GM19025 (cell line): ENCODE measurements at regions not wholly inside any gene's neighbourhood (a gene's known extent, or its start where the extent isn't known, plus 50 kb on each side); places are given as distances from the start of the nearest gene placed in this dataset.
"Not testable (repeated sequence)": the region's sequence is repeated elsewhere in the genome, so short reads cannot be mapped to it uniquely, and the experiment has no call there.

Experiments
- ATAC-seq: cut with Tn5 transposase; IDR thresholded peaks from one replicate; pipeline ENCODE4 v1.9.1; 2021; ENCODE audit warnings: mild to moderate bottlenecking, low read depth, moderate library complexity; ENCODE audit not compliant: unreplicated experiment

DNA sequence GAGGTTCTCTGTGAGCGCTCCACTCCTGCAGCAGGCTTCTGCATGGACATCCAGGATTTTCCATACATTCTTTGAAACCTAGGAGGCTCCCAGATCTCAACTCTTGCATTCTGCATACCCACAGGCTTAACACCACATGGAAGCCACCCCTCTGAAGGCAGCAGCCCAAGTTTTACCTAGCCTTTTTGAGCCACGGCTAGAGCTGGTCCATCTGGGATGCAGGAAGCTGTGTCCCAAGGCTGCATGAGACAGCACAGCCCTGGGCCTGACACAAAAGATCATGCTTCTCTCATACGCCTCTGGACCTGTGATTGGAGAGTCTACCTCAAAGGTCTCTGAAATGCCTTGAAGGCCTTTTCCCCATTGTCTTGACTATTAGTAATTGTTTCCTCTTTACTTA lies 53.6 kb upstream of the RPRM start:
- no peak for ATAC-seq

DNA sequence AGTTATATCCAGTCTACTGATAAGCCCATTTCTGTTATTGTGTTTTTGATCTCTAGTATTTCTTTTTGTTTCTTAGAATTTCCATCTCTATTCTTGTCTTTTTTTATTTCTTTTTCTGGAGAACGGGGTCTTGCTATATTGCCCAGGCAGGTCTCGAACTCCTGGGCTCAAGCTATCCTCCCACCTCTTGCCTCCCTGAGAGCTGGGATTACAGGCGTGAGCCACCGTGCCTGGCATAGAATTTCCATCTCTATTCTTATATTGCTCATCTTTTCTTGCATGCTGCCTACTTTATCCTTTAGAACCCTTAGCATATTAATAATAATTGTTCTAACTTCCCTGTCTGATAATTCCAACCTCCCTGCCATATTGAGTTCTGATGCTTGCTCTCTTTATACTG lies 55.2 kb upstream of the RPRM start:
- not testable (repeated sequence) for ATAC-seq

DNA sequence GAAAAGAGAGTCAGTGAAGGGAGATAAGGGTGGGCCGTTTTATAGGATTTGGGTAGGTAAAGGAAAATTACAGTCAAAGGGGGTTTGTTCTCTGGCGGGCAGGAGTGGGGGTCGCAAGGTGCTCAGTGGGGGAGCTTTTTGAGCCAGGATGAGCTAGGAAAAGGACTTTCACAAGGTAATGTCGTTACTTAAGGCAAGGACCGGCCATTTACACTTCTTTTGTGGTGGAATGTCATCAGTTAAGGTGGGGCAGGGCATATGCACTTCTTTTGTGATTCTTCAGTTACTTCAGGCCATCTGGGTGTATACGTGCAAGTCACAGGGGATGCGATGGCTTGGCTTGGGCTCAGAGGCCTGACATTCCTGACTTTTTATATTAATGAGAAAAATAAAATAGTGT lies 56.0 kb upstream of the RPRM start:
- not testable (repeated sequence) for ATAC-seq

DNA sequence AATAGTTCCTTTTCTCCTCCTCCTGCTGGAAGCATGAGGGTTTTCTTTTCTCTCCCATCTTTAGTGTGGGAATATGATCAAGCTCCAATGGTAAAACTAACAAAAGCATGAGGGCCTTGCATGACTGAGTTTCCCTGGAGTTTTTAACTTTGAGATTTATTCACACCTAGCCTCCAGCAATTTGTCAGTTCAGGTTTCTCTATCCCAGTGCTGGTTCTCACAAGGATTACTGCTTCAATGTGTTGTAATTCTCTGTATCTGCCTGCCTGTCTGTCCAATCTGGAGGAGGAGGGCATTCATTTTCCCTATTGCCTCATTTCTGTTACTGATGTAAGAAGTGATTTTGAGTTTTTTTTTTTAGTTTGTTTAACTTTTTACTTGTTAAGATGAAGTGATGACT lies 57.6 kb upstream of the RPRM start:
- no peak for ATAC-seq

DNA sequence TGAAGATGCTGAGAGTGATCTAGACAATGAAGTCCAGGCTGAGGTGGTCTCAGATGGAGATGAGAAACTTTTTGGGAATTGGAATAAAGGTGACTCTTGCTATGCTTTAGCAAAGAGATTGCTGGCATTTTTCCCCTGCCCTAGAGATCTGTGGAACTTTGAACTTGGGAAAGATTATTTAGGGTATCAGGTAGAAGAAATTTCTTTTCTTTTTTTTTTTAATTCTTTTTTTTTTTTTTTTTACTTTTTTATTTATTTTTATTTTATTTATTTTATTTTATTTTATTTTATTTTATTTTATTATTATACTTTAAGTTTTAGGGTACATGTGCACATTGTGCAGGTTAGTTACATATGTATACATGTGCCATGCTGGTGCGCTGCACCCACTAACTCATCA lies 59.5 kb upstream of the RPRM start:
- ATAC-seq, result not testable (repeated sequence)

DNA sequence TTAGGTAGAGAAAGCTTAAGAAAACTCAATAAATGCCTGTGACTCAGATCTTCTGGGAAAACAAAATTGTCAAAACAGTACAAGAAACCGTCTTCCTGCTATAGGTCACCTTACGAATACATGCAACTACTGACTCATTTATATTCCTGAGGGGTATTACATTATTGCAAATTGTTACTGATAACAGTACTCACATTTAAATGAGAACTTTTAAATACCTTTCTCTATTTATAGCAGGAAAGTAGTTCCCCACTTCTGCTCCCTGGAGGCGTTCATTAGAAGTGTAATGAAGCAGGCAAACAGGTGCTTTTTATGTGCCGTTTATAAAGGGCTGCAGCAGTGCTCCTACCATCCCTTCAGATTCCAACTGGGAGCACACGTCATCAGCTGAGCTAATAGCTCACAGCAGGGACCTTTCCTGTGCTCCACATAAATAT lies 65.1 kb upstream of the RPRM start:
- peak; percentile 58 for ATAC-seq

DNA sequence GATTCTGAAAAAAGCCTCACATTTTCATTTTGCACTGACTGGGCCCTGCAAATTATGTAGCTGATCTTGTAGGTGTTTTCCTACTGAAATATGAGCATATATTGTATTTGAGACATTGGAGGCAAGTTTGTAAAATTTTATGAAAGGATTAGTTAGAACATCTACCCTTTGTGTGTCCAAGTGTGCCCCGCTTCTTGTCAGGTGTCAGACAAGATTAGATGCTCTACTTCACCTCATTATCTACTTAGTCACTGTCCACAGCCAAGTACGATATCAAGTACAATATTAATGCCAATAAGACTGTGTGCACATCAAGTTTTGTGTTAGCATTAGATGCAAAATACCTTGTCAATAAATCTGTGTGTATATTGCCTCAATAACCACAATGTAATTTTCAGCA lies 67.8 kb upstream of the RPRM start:
- ATAC-seq, result no peak

DNA sequence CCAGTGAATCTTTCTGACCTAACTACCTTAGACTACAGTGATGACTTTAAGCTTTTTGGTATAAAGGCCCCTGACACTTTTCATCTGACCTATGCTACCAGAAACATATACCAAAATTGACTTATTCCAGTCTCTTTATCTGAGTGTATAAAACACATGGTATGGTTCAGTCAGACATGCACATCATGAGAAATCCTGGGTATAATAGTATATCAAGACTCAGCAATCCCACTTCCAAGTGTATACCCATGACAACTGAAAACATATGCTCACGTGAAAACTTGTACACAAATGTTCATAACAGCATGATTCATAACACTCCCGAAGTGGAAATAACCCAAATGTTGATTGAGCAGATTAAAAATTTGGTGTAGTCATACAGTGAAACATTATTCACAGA lies 70.0 kb upstream of the RPRM start:
- no peak for ATAC-seq

DNA sequence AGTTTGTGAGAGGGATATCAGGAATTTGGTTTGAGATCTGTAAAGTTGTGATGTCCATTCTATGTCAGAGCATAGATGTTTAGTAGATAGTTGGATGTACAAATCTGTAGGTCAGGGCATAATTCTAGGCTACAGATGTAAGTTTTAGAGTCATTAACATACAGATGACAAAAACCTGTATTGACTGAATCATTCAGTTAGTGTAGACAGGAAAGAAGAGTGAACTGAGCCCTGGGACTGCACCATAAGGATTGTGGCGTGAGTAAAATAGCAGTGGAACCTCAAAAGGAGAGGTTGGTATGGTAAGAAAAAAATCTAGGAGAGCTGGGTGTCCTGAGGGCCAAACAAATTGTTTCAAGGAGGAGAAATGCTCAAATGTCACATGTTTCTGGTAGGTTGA lies 73.1 kb upstream of the RPRM start:
- no peak for ATAC-seq

DNA sequence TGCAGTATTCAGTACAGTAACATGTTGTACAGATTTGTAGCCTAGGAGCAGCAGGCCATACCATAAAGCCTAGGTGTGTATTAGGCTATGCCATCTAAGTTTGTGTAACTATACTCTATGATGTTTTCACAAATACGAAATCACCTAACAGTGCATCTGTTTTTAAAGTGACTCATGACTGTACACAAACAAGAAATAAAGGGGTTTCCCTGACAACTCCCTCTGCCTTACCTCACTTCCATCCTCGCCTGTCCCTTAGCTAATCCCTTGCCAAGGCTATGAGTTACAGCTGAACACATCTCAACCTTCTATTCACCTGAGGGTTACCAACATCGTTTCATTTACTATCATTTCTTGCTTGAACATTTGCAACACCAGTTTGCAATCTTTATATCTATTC lies 78.6 kb upstream of the RPRM start:
- ATAC-seq, result no peak

DNA sequence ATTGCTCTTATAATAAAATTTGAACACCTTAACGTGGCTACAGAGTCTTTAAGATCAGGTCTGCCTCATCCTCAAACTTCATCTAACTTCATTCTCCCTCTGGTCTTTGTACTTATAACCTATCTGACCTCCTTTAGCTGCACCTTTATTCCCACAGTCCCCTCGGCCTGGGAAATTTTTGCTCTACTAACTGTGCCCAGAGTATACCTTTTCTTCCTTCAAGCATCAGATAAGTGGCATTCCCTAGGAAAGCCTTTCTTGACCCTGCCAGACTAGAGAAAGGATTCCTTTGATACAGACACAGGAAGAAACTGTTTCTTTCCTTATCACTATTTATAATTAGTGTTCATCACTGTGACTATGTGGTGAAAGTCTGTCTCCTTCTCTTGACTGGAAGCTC lies 79.2 kb upstream of the RPRM start:
- ATAC-seq, result no peak

DNA sequence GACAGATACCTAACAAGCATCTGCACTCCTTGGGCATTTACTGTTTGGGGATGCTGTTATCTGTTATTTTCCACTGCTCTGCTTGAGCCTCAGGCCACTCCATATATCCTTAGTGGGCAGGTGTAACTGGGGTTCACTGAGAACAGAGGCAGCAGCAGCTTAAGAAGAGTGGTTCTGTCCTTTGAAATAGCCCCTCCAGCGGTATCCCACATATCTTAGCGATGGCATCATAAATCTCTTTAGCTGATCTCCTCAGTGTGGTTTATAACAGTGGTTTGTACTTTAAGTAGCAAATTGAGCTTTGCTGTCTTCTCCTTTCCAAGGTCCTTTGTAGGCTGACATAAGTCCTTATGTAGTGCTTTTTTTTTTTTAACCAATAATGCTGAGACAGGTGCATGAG lies 79.7 kb upstream of the RPRM start:
- no peak for ATAC-seq

DNA sequence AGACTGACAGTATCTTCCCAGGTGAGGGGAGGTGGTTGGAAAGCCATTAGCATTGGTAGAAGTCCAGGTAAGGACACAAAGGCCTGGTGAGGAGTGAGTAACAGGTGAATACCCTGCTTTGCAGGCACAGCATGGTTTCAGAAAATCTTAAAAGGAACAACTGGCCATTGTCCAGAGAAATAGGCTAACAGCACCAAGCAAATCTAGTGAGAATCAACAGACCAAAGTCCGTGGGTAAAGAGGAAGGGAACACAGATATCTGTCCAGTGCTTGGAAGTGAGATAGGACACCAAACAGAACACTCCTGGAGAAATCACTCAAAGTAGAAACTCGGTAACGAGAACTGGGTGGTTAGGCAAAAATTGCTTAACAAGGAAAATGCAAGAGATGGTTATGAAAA lies 88.8 kb upstream of the RPRM start:
- no peak for ATAC-seq

DNA sequence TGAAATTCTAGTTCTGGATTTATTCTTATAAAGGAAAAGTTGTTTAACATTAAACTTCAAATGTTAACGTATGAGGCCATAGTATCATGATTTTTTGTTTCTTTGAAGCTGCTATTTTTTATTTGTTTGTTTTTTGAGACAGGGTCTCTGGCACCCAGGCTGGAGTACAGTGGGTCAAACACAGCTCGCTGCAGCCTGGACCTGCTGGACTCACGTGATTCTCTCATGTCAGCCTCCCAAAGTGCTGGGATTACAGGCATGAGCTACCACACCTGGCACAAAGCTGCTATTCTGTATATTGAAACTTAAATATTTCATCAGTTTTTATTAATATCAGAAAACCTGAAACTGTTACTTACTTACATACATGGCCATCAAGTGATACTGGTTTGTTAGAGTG lies 89.5 kb upstream of the RPRM start:
- no peak for ATAC-seq

DNA sequence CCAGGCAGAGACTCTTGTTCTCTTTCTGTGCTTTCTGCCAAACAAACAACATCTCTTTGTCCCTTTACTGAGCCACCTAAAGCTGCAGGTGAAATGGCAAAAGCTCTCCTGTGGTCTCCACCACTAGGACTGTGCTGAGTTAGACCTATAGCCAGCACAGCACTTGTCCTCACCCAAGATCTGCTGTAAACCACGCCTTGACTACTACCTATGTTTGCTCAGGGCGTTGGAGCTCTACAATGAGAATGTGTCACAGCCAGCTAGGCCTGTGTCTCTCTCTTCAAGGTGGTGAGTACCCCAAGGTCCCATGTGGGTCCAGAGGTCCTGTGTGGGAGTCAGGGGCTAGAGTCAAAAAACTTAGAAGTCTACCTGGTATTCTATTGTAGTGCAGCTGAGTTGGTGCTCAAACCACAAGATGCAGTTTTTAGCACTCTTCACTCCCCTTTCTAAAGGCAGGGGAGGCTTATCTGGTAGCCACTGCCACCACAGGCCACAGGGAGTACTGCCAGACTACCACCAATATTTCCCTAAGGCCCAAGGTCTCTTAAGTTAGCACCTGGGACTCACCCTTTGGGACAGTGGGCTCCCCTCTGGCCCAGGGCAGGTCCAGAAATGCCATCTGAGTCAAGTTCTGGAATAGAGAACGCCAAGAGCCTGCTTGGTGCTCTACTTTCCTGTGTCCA lies 96.8 kb upstream of the RPRM start:
- no peak for ATAC-seq

DNA sequence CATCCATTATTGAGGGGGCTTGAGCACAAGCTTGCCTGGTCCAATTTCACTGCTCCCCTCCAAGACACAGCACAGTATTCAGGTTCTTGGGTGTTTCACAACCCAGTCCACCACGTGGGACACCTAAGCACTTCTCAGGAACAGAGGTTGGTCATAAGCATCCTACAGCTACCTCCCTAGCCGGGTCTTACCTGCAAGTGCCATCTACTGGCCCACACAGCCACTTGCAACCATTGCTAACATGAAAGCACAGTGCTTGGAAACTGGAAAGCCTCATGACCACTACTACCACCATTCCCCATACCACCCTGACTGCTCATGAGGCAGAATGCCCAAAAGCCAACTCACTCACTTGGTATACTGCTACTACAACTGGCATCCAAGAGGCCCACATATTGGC lies 105.7 kb upstream of the RPRM start:
- ATAC-seq, result no peak

DNA sequence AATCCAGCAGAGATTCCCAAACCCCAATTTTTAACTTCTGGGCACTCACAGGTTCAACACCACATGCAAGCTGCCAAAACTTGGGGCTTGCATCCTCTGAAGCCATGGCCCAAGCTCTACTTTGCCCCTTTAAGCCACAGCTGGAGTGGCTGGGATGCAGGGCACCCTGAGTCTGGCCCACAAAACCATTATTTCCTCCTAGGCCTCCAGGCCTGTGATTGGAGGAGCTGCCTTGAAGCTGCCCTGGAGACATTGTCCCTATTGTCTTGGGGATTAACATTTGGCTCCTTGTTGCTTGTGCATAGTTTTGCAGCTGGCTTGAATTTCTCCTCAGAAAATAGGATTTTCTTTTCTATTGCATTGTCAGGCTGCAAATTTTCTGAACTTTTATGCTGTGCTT lies 109.8 kb upstream of the RPRM start:
- ATAC-seq, result no peak

DNA sequence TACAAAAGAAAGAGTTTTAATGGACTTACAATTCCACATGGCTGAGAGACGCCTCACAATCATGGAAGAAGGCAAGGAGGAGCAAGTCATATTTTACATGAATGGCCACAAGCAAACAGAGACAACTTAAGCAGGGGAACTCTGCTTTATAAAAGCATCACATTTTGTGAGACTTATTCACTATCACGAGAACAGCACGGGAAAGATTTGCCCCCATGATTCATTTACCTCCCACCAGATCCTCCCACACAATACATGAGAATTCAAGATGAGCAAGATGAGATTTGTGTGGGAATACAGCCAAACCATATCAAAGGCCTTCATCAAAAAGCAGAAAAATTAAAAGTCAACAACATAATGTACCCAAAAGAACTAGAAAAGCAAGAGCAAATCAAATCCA lies 111.0 kb upstream of the RPRM start:
- ATAC-seq, result no peak

DNA sequence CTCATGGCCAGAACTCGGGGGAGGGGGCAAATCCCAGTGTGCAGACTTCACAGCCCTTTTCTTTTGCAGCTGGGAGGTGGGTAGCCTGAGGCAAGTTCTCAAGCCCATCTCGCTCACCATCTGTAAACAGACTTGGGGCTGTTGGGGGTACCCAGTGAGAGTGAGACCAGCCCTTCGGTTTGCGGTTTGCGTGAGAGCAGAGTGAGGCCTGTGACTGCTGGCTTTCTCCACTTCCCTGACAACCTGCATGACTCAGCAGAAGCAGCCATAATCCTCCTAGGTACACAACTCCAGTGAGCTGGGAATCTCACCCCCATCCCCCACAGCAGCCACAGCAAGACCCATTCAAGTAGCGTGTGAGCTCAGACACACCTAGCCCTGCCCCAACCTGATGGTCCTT lies 114.5 kb upstream of the RPRM start:
- not testable (repeated sequence) for ATAC-seq

DNA sequence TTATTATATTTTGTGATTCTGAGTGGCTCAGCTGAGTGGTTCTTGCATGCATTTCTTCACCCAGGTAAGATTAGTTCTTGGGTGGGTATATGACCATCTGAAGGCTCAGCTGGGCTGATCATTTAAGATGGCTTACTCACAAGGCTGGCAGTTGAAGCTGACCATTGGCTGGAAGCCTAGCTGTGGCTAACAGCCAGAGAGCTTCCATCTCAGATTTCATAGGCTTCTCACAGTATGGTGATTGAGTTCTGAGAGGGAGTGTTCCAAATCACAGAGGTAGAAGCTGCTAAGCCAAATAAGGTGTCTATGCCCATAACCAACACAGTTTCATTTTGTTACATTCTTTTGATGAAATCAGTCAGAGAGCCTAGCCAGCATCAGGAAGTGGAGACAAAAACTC lies 117.4 kb upstream of the RPRM start:
- no peak for ATAC-seq

DNA sequence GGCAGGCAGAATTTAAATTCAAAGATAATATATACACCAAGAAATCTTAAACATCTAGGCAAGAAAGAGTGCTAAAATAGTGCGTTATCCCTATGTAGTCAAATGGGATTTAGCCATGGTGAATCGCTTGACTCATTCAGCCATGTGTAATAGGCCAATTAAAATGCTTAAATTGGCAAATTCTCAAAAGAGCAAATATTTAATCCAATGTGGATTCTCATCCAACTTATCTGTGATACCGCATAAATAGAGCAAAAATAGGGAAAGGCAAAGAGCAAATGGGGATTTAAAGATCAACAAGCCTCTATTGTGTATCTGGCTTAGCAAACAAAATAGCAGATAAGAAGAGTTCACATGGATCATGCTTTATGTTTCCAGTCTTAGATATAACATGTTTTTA lies 123.2 kb upstream of the RPRM start:
- ATAC-seq, result no peak

DNA sequence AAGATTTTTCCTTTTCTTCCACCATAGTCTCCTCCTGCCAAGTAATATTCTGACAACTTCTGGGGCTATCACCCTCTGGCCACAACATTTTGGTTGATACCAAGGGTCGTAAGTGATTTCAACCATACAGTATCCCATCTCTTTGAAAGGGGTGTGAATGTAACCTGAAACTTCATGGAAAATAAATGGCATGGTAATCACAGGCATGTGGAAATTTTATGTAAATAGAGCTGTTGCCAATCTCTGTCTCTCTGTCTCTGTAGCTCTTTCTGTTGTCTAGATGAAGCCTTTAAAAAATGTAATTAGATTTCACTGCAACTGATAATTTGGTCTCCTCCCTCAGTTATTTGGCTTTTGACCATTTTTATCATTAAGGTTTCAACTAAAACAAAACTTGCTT lies 125.6 kb upstream of the RPRM start:
- no peak for ATAC-seq

DNA sequence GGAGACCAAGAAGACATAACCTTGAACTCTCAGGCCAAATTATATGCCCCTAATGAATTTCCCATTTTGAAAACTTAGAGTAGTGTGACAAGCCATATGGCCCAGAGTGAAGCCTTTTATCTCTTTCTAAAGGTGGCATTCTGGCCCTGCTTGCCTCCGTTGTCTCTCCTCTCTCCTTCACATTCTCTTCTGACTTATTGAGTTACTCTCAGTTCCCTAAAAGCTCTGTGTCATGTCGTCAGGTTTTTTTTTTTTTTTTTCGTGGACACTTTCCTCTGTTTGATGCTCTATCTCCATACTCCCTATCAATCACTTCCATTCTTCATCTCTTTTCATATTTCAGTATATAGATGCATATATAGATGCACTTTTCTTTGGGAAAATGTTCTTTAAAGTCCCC lies 128.1 kb upstream of the RPRM start:
- no peak for ATAC-seq
